ENCODE measurements at regions not wholly inside any gene's neighbourhood (a gene's known extent, or its start where the extent isn't known, plus 50 kb on each side); places are given as distances from the start of the nearest gene placed in this dataset.

GRCh38 chr3:72256716-72257115, 471.8 kb upstream of the PROK2 start:
- TF ChIP-seq CTCF (IDR thresholded peaks at IDR 0.05) (no peak), POLR2A (IDR thresholded peaks at IDR 0.05) (no peak), EP300 (IDR thresholded peaks at IDR 0.05) (no peak)
